NCI-H774 (cell line): ENCODE measurements at regions not wholly inside any gene's neighbourhood (a gene's known extent, or its start where the extent isn't known, plus 50 kb on each side); places are given as distances from the start of the nearest gene placed in this dataset.
"Not testable (repeated sequence)": the region's sequence is repeated elsewhere in the genome, so short reads cannot be mapped to it uniquely, and the experiment has no call there.

Experiments used
- DNase-seq: peaks from one replicate; lab custom pipeline; 2025; lab: John Stamatoyannopoulos, UW

DNA sequence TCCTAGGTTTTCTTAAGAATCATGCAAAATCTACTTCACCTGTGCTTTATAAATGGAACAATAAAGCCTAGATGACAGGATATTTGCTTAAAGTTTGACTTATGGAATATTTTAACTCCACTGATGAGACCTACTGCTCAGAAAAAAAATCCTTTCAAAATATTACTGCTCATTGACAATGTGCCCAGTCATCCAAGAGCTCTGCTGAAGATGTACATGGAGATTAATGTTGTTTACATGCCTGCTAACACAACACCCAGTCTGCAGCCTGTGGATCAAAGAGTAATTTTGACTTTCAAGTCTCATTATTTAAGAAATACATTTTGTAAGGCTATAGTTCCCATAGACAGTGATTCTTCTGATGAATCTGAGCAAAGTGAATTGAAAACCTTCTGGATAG is 889.6 kb downstream of the CDH18 start:
- DNase-seq = no peak

DNA sequence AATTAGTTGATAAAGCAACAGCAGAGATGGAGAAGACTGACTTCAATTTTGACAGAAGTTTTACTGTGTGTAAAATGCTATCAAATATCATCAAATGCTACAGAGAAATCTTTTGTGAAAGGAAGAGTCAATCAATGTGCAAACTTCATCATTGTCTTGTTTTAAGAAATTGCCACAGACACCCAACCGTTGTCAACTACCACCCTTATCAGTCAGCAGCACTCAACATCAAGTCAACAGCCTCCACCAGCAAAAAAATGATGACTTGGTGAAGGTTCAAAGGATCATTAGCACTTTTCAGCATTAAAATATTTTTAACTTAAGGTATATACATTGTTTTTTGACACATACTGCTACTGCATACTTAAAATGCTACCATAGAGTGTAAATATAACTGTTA is 888.8 kb downstream of the CDH18 start:
- no peak for DNase-seq

DNA sequence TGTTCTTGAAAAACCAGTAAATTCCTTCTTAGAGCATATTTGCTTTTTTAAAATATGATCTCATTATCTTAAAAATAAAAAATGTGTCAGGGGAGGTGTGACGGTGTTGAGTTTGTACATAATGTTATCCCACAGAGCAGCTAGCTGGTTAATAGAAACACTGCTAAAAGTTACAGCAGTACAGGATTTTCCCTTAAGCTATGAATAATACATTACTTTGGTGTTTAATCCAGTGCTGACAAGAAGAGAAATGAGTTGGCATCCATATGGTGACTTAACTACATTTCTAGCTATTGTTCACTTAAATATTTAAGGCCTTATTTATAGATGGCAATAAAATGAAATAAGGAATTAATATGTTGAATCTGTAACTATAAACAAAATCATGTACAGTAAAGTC is 883.1 kb downstream of the CDH18 start:
- DNase-seq = no peak

DNA sequence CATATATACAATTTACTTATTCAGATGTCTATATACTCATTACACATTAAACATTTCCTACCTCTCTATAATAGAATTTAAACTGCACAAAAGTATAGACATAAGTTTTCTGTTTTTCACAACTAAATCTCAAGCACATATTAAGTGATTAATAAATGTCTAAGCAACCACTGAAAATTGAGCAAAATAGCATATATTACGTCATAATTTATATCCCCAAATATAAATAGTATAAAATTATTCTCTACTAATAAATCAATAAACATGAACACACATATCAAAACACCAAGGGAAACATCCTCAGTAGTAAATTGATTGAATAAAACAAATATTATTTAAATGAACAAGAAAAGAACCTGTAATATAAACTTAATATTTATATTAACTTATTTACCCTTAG is 865.1 kb downstream of the CDH18 start:
- no peak for DNase-seq

DNA sequence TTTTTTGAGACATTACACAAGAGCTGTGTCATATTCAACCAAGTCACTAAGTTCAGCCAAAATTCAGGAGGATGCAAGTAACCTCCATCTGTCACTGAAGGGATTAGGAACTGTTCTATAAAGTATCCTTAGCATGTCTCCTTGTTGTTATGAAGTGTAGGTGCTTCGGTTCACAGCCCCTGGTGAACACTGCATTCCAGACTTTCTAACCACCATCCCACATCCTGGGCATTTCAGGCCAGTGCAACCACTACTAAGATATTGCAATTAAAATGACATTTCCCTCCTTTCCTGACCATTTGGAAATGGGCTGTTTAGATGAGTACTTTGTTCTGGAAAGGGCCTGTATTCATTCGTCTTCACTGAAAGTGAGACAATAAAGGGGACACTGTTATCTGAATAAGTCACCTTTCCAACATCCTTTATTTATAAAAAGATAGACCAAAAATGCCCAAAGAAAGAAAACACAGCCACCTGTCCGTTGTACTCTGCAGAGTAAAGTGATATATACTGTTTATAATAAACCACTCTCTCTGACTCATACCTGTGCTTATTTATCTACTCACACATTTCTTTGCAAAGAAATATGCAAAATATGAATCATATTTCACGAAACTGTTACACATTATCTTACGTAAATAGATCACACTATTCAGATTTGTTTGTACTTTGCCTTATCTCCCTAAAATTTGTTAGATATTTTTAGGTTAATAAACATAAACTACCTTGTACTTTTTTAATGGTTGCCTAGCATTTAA is 861.9 kb downstream of the CDH18 start:
- DNase-seq = no peak

DNA sequence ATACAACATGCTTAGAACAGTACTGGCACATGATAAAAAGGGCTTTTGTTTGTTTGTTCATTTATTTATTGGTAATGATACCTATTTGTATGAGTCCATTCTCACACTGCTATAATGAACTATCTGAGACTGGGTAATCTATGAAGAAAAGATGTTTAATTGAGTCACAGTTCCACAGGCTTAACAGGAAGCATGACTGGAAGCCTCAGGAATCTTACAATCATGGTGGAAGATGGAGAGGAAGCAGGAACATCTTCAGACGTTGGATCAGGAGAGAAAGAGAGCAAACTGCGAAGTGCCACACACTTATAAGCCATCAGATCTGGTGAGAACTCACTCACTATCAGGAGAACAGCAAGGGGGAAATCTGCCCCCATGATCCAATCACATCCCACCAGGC is 847.7 kb downstream of the CDH18 start:
- DNase-seq = no peak

DNA sequence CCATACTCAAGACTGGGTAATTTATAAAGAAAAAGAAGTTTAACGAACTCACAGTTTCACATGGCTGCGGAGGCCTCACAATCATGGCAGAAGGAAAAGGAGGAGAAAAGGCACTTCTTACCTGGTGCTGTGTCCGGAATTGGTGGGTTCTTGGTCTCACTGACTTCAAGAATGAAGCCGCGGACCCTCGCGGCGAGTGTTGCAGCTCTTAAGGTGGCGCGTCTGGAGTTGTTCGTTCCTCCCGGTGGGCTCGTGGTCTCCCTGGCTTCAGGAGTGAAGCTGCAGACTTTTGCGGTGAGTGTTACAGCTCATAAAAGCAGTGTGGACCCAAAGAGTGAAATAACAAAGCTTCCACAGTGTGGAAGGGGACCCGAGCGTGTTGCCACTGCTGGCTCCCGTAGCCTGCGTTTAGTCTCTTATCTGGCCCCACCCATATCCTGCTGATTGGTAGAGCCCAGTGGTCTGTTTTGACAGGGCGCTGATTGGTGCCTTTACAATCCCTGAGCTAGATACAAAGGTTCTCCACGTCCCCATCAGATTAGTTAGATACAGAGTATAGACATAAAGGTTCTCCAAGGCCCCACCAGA is 846.0 kb downstream of the CDH18 start:
- DNase-seq = not testable (repeated sequence)

DNA sequence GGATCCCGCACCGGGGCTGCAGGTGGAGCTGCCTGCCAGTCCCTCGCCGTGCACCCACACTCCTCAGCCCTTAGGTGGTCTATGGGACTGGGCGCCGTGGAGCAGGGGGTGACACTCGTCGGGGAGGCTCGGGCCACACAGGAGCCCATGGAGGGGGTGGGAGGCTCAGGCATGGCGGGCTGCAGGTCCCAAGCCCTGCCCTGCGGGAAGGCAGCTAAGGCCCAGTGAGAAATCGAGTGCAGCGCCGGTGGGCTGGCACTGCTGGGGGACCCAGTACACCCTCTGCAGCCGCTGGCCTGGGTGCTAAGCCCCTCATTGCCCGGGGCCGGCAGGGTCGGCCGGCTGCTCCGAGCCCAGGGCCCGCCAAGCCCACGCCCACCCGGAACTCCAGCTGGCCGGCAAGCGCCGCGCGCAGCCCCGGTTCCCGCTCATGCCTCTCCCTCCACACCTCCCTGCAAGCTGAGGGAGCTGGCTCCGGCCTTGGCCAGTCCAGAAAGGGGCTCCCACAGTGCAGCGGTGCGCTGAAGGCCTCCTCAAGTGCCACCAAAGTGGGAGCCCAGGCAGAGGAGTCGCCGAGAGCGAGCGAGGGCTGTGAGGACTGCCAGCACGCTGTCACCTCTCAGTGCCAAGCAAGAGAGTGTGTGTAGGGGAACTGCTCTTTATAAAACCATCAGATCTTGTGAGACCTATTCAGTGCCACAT is 845.1 kb downstream of the CDH18 start:
- not testable (repeated sequence) for DNase-seq

DNA sequence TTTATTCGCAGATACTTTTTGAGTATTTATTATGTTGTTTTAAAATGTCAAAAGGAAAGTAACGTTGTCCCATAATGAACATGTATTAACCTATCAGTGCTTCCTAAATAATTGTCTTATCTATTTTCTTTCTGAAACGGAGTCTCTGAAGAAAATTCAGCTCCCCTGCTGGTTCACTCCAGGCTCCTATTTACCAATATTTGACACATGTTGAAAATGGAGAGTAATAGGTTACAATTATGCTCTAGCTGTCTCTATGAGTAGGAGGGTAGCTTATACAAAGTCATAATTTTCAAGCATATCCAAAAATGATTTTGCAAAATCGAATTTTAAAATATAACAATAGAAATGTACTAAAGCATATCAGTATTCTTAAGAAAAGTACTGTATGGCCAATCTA is 844.1 kb downstream of the CDH18 start:
- no peak for DNase-seq

DNA sequence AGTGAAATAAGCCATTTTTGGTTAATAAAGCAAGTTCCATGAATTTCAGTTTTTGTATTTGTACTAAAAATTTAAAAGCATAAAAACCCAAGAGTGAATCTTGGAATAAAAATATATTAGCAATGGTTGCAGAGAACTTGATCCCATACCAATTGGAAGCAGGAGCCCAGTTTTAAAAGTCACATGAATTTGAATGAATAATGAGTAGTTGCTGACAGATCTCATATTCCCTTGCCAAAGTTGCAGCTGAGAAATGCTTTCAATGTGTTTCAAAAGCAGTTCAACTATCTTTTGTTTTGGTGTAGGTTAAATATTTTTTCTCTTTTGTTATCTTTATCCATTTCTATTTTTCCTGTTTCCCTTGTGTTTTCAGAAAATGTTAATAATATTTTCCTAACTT is 818.6 kb downstream of the CDH18 start:
- DNase-seq = no peak

DNA sequence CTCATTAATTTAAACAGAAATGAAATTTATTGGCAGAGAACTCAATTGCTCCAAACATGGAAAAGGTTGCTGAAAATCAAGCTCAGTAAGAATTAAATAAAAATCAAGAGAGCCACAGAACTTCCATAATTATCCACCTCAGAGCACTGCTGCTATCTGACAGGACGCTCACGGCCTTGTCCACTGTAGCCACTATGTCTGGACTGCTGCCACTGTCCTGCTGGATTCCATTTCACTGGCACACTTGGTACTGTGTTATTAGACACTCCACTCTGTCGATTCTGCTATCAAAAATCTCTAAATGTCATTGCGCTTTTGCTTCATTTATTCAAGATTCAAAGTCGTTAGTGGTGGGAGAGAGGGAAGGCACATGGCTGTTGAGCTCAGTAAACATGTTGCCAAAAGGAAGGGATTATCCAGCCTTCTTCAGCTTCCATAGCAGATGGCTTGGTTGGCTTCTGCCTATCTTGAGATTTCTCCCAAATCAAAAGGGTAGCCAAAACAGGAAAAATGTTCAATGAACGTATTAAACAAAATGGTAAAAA is 815.0 kb downstream of the CDH18 start:
- no peak for DNase-seq

DNA sequence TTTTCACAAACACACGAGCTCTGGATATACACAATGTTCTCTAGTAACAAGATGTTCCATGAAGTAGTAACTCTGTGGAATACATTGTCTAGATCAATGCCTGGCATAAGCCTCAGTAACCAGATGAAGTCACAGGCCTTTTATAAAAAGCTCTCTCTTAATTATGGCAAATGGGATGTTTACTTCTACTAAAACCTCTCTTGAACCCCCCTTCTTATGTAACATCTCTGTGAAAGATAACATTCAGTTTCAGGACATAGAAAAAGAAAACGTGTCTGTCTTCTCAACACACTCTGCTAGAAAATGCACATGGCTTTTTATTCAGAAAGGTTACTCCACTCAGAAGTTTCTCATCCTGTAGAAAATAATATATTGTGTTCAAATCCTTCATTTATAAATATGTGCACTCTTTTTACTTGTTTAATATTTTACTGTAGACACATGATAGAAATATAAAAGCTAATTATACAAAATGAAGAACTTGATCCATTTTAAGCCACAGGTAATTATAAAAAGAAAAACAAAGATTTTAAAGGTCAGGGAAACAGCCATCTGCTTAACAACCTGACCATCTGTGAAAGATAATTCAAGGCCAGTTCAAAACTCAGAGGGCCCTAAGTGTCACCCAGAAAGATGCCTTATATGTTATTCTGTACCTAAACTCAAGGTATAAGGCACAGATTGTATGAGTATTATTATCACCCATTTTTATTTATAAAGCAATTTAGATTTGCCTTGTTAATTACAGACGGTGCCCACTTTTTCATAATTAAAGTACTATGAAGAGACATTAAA is 812.0 kb downstream of the CDH18 start:
- no peak for DNase-seq

DNA sequence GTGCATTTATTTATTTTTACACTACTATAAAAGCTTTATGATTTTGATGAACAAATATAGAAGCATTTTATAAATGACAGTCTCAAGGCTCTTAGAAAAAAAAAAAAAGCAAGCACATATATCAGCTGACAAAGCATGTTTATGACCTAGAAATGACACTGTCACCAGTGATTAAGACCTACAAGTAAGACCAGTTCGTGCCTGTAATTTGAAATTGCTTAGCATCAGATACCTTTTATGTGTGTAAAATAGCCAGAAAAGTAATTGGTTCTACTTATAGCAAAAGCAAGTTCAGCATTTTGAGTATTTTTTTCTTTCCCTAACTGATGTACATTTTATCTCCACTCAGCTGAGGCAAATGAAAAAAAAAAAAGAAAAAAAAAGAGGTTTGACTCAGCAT is 808.4 kb downstream of the CDH18 start:
- DNase-seq = no peak

DNA sequence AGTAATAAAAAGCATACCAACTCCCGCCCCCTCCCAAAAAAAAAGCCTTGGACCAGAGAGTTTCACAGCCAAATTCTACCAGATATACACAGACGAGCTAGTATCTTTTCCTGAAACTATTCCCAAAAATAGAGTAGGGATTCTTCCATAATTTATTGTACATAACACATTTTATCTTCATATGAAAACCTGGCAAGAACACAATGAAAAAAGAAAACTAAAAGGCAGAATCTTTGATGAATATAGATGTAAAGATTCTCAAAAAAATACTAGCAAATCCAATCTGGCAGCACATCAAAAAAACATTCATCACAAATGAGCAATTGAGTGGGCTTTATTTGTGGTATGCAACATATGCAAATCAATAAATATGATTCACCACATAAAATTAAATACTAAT is 798.8 kb downstream of the CDH18 start:
- DNase-seq = no peak

DNA sequence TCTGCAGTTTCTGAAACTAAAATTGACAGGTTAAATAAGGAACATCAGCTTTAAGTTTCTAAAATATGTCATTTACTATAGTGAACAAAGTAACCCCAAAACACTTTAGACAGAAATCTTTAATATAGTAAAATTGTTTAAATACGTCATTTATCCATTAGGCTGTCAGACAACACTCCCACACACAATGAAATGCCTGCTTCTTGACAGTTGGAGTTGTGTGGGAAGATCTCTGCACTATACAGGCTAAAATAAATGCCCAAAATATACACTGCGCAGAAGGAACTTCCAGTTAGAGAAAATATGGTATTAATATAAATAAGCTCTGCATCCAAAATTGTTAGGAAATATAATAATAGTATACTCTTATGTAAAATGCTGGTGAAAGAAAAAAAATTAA is 794.4 kb downstream of the CDH18 start:
- DNase-seq = no peak

DNA sequence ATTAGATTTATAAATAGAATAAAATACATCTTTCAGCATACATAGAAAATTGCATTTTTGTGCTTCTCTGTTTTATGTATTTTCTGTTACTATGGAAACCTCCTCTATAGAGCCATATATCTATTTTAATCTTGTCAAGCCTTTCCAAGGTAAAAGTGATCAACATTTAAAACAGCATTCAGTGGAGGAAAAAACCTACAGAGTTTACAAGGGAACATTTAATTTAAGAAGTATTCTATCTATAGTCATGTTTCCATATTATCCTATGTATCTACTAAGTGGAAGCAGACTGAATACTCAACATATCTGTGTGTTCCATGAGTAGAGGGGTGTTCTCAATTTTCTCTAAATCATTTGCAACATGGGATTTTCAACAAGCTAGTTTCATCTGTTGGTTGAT is 791.4 kb downstream of the CDH18 start:
- no peak for DNase-seq

DNA sequence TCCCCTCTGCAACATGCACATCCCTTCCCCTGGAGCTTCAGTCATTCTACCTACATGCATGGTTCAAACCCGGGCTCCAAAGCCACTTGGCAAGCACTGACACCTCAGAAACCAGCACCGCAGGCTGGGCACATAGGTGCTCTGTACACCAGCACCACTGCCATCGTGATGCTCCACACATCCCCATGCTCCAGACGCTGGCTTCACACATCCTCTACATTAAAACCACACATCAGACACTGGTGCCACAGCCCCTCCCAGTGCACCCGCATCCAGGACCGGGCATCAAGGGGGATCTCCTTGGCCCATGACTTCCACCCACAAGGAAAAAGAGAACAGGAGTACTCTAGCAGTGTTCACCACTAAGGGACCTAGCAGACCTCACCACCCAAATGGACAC is 787.7 kb downstream of the CDH18 start:
- no peak for DNase-seq

DNA sequence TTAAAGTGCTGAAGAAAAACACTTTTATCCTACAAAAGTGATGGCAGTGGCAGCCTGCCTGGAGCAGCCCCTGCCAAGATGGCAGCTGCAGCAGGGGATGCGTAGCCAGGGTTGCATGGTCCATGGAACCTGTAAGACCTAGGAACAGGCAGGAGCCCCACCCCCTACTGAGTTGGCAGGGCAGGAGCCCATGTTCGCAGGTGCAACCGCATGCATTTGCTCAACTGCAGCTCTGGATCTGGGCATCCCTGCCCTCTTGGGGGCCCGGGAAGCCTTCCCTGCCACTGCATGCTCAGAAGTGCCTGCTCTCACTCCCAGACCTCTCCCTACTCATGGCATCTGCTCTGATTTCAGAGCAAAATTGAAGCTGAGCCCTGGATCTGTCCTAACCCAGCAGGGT is 779.6 kb downstream of the CDH18 start:
- DNase-seq = no peak

DNA sequence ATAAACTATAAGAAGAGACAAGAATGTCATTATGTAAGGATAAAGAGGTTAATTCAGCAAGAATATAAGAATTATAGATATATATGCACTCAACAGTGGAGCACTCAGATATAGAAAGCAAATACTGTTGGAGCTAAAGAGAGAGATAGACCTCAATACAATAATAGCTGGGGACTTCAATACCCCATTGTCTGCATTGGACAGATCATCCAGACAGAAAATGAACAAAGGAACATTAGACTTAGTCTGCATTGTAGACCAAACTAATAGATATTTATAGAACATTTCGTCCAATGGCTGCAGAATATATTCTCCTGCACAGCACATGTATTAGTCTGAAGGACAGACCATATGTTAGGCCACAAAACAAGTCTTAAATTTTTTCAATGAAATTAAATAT is 777.1 kb downstream of the CDH18 start:
- DNase-seq = no peak

DNA sequence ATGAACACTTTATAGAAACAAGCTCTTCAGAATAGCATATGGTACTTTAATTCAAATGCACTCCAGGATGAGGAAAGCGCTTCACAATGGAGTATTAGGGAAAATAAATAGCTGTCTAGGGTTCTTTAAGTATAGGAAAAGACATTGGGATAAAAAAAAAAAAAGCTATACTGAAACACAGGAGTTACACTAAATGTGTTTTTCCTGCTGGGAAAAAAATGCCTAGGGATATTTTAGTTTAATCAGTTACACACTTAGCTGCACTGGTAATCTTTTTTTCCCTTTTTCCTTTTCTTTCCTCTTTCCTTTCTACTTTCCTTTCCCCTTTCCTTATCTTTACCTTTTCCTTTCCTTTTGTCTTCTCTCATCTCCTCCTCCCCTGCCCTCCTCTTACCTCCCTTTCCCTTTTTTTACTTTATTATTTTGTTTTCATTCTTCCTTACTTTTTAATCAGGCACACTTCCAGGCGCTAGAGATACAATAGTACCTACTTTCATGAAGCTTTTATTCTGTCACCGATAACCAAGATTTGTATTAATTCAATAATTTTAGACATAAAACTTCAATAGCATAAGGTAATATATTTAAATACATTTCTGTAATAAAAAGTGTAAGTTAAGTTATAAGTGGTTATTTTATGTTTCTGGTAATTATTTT is 758.7 kb downstream of the CDH18 start:
- no peak for DNase-seq

DNA sequence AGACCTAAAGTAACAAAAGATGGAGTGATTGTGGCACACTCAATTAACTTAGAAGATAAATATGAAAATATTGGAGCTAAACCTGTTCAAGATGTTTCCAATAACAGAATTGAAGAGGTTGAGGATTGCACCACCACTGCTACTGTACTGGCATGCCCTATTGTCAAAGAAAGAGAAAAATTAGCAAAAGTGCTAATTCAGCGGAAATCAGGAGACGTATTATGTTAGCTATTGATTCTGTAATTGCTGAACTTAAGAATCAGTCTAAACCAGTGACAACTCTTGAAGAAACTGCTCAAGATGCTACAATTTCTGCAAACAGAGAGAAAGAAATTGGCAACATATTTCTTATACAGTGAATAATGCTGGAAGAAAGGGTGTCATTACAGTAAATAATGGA is 754.4 kb downstream of the CDH18 start:
- no peak for DNase-seq

DNA sequence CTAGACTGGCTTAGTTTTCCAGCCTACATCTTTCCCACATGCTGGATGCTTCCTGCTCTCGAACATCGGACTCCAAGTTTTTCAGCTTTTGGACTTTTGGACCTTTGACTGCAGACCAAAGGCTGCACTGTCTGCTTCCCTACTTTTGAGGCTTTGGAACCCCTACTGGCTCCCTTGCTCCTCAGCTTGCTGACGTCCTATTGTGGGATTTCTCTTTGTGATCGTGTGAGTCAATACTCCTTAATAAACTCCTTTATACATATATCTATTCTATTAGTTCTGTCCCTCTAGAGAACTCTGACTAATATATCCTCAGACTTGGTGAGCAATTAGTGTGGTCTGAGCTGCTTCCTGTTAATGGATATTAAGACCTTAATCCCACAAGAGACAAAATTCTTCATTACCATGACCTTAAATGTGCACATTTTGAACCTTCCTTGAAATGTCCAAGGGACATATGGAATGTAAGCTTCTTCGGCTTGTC is 752.9 kb downstream of the CDH18 start:
- no peak for DNase-seq
